COLO668 (cell line): ENCODE measurements at regions not wholly inside any gene's neighbourhood (a gene's known extent, or its start where the extent isn't known, plus 50 kb on each side); places are given as distances from the start of the nearest gene placed in this dataset.

Experiments used
- DNase-seq: peaks from one replicate; lab custom pipeline; 2025; ENCODE audit not compliant: unreplicated experiment; lab: John Stamatoyannopoulos, UW

DNA sequence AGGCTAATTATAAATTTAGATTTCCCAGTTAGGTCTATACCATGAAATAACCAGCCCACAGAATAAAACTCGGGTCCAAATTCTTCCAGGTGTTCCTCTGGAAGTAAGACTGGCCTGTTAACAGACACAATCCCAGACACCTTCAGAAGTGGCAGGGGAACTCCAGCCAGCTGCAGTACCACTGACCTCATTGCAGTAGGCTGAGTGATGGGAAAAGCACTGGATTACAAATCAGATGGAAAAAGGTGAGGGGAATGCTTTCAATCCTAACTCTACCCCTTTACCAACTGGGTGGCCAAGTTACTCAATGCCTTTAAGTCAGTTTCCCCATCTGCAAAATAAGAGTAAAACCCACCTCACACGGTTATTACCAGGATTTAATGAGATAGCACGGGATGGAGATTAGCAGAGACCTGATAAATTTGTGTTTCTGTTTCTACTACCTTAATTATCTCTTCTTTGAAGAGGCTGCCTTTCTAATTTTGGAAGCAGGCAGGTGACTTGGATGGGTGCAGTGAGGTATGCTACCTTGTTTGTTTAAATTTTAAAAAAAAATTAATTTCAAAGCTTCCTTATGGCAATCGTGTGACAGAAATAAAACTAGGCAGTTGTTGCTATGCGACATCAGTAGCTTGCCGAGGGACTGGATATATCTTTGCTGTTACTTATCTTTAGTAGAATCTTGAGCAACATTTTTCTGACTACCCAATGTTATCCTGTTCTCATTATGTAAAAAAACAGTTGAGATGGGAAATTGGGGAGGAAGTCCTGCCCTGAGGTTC, 167.3 kb upstream of the GRIN2B start:
- DNase-seq = no peak

DNA sequence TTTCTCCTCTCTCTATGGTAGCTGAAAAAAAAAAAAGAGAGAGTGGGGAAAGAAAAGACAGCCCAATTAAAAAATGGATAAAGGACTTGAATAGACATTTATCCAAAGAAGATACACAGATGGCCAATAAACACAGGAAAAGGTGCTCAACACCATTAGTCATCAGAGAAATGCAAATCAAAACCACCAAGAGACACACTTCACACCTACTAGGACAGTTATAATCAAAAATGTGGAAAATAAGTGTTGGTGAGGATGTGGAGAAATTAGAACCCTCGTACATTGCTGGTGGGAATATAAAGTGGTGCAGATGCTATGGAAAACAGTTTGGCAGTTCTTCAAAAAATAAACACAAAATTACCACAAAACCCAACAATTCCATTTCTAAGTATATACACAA, 172.4 kb upstream of the GRIN2B start:
- no peak for DNase-seq

DNA sequence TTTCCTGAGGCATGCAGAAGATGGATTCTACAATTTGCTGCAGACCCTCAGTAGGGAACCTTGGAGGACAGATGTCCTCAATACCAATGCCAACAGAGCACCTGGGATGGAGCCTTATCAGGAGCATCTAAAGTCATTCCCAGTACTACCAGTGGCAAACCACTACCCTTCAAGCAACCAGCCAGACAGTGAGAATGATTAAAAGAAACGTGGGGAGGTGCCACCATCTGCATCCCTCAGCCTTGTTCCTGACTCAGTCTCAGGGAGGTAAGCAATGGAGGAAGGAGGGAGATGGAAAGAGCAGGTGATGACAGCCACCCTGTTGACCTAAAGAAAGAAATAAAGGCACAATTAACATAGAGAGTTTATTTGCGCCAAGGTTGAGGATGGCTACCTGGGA, 175.2 kb upstream of the GRIN2B start:
- no peak for DNase-seq

DNA sequence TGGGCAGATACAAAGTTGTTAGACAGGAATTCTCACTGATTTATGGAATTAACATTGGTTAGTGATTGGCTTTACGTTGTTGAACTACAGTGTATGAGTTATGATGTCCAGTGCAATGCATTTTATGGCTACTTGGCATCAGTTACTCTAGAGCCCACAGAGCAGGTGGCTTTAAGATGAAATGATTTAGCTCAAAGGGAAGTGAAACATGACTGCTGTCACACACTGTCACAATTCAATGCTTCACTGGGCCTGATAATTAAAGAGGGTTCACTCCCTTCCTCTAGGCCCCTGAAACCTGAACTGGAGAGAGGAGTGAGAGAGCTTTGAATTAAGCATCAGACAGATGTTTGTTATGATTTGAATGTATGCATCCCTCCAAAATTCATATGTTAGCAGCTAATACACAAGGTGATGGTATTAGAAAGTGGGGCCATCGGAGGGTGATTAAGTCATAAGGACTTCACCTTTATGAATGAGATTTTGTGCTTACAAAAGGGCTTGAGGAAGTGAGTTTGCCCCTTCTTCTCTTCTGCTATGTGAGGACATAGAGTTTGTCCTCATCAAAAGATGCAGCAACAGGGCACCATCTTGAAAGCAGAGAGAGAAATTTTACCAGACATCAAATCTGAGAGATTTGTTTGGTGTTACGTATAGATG, 175.8 kb upstream of the GRIN2B start:
- no peak for DNase-seq

DNA sequence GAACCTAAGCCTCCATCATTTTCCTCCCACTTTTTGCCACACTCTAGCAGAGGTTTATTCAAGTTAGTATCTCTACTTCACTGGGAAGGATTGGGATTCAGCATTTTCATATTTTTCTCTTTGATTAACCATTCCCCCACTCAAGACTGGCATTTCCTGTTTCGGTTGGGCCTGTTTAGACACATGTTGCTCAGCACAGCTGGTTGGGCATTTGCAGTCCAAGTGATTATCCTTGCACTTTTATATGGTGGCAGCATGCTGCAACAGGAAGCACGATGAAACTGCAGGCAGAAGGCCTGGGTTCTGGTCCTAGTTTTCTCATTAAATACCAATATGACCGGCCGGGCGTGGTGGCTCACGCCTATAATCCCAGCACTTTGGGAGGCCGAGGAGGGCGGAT, 182.9 kb upstream of the GRIN2B start:
- no peak for DNase-seq

DNA sequence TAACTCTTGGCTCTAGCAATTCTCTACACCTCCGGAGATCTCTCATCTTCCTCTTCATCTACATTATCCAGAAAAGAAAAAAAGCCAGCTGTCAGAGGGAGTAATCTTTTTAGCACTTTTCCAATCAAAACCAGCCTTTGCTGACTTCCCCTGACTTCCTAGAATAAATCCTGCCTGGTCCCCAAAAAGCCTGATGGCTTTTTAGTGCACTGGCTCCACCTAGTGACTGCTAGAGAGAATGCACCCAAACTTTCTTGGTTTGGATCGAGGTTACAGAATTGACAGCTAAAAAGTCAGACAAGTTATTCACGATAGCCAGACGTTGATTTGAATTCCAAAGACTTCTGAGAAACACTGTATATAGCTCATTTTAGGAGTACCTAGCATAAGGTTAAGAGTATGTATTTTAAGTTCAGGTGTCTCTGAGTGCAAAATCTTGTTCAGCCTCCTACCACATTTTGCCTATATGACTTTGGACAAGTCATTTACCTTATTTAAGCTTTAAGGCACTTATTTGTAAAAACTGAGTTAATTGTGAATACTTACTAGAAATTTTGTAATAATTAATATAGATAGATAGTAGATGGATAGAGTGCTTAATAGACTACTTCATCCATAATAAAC, 185.7 kb upstream of the GRIN2B start:
- peak; percentile 9 for DNase-seq

DNA sequence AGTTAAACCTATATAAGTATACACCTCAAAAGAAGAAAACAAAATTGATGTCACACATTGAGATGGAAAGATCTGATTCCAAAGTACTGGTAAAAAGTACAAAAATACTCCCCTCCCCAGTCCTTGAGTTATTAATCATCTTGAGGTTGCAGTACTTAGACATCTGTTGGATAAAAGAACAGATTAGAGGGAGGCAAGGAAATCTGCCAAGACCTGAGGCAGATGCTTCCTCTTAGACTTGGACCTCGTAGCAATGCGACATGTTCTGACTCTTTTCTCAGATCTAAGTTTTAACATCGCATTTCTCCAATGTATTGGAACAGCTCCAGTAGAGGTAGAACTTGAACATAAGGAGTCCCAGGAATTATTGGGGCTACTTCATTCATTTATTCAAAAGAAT, 187.9 kb upstream of the GRIN2B start:
- no peak for DNase-seq

DNA sequence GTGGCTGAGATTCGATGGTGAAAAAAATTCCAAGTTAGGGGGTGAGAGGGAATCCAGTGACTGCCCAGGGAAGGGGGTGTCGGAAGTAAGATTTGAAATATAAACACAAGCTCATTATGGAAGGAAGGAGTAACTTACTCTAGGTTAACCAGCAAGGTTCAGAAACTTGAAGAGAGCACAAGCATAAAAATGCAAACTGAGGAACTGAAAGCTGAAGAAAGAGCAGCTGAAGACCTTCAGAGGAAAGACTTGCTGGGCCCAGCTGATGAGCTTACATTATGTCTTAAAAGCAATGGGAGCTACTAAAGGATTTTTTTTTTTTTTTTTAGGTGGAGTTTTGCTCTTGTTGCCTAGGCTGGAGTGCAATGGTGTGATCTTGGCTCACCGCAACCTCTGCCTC, 189.7 kb upstream of the GRIN2B start:
- DNase-seq = no peak

DNA sequence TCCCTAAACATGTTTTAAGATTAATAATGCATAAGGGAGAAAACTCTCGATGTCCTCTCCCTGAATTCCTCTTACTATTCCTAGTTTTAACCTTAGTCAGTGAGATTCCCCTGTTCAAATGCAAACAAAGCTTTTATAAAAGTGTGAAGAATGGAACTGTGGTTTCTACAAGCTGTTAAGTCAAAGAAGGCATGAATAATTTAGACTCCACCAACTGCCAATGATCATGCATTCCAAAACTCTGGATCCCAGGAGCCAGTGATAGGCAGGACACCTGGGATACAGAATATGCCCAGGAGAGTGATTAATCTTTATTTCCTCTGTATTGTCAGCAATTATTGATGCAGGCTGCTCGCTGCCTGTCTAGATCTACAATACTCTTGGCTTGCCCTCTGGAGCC, 190.3 kb upstream of the ATF7IP start:
- DNase-seq = no peak

DNA sequence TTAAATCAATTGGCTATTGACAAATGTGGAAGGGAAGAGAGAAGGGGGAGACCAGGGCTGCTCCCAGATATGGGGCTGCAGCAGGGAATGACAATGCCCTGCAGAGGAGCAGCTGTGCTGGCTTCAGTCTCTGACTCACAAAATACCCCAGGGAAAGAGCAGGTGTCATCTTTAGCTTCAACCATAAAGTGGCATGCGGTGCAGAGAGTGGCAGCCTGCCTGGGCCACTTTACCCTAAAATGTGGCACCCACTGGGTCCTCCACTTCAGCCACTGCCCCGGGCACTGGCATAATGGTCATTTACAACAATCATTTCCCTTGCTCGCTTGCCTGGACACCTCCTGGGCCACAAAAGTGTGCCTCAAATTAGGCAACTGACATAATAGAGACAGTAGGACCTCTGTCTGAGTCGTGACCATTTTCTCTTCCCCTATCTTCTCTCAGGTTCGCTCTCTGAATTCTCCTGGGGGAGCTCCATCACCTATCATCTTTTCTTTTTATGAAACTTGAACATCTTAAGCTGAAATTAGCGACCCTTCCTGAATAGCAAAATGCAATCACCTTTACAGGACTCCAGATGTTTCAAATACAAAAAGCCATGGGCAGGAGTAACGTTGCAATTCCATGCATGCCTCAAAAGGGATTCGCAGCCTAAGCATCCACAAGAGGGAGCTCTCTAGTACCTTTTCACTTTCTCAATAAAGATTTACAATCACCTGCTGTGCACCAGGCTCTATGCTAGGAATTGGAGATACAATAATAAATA, 179.9 kb upstream of the ATF7IP start:
- peak; percentile 17 for DNase-seq

DNA sequence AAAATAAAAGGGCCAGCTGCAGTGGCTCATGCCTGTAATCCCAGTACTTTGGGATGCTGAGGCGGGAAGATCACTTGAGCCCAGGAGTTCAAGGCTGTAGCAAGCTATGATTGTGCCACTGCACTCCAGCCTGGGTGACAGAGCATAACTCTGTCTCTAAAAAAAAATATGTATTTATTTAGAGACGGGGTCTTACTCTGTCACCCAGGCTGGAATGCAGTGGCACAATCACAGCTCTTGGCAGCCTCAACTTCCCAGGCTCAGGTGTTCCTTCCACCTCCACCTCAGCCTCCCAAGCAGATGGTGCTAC, 179.3 kb upstream of the ATF7IP start:
- DNase-seq = no peak

DNA sequence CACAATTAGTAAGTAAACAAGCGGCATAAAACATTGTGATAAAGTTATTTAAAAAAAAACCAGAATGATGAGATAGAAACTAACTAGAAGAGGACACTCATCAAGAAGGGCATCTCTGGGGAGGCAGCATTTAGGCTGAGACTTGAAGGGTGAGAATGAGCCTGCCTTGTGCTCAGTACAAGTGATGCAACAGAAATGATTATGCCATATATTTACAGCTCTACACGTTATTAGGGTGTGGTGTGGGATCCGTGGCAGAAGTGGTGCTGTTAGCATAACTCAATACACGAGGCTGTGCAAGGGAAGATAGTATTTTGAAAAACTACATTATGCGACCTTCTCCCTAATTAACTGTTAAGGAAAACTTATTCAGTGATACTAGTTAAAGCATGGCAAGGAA, 178.5 kb upstream of the ATF7IP start:
- DNase-seq = no peak

DNA sequence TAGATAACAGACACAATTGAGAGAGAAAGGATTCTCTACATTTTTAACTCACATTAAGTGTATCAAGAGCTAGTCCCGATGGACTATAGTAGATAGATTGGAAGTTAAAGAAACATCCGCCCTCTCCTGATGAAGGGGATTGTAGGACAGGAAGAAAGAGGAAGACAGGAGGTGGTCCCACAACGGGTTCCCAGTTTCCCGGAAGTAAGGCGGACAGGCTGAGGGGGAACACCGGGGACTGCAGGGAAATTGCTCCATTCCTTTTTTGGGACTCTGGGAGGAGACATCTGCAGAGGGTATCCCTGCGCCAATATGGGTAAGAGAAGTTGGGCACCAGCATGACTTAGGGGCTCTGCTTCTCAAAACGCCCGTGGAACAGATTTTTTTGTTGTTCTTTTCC, 177.5 kb upstream of the ATF7IP start:
- DNase-seq = no peak

DNA sequence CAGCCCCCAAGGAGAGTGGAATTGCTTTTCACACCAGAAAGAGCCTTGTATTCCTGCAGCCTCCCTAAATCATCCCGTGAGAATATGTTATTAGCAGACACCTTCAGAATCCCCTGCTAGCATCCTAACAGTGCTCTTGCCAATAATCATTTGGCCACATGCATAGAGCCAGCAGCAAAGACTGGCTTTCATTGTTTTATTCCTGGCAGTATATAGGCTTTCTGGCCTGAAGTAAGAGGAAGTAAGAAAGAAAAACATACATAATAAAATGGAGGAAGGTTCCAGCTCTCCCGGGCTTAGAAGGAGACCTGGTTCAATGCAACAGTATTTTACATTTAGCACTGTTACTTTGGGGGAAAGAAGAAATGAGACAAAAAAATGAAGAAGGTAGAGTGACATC, 176.7 kb upstream of the ATF7IP start:
- DNase-seq = no peak

DNA sequence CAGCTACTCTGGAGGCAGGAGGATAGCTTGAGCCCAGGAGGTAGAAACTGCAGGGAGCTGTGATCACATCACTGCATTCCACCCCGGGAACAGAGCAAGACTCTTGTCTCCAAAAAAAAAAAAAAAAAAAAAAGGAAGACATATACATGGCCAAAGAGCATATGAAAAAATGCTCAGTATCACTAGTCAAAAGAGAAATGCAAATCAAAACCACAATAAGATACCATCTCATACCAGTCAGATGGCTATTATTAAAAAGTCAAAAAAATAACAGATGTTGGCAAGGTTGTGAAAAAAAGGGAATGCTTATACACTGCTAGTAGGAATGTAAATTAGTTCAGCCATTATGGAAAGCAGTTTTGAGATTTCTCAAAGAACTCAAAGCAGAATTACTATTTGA, 174.8 kb upstream of the ATF7IP start:
- no peak for DNase-seq

DNA sequence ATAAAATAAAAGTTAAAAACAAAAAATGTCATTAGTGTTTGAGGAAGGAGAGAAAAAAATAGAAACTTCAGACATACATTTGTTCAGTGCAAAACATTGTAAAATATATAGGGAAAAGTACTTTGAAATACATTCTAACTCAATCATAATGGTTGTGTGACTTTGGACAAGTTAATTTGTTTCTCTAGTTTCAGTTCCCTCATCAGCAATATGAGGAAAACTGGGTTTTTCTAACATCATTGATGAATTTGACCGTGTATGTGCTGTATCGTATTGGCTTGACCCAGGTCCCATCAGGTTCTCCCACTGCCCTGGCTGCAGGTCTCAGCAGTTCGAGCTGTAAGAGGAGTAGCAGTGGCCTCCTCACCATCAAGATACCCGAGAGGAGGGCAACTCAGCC, 173.9 kb upstream of the ATF7IP start:
- no peak for DNase-seq

DNA sequence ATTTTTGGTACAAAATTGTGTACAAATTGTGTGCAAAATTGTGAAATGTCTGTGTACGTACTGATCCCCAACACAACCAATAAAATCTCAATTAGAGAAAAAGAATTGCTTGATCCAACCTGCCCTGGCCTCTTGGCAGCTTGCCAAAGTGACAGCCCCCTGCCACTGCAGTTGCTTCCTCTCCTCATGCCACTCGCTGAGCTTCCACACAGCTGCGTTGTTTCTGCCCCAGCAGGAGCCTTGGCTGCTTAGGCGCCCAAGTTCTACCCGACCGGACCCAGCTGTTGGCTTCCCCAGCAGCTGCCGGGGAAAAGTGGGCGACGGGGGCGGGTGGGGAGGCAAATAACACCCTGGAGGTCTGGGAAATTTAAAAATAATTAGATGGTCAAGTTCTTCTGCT, 171.8 kb upstream of the ATF7IP start:
- DNase-seq = no peak

DNA sequence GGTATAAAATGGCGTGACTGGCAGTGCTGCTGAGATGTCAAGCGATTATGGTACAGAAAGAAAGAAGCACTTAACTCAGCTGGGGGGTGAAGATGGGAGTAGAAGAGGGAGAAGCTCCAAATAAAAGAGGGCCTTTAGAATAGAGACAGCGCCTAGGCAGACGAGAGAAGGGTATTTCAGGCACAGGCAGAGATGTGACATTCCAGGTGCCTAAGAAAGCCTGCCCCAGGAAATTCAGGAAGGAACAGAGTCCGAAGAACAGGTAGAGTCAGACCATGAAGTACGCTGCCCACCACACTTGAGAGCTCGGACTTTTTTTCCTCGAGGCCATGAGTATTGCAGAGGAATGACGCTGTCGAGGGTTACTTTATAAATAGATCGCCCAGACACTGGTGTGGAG, 170.9 kb upstream of the ATF7IP start:
- no peak for DNase-seq

DNA sequence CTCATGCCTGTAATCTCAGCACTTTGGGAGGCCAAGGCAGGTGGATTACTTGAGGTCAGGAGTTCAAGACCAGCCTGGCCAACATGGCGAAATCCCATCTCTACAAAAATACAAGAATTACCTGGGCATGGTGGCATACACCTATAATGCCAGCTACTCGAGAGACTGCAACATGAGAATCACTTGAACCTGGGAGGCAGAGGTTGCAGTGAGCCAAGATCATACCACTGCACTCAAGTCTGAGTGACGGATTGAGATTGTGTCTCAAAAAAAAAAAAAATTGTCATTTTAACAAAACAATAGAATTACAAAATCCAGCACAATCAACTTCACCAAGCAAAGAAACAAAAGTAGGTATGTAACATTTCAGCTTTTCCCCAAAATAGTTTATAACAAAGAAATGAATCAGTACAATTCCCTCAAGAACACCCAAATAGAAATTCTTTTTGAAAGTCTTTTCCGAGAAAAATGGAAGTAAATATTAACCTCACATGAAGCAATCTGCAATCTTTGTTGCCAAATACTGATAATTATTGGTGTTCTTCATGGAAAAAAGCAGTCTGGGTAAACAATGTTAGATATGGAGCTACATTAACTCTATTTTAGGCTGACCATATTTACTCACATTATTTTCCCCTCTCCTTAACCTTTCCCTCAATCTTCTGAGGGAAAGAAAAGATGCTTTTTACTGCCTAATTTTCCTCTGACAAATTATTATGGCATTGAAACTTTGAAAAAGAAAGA, 165.9 kb upstream of the ATF7IP start:
- DNase-seq = no peak

DNA sequence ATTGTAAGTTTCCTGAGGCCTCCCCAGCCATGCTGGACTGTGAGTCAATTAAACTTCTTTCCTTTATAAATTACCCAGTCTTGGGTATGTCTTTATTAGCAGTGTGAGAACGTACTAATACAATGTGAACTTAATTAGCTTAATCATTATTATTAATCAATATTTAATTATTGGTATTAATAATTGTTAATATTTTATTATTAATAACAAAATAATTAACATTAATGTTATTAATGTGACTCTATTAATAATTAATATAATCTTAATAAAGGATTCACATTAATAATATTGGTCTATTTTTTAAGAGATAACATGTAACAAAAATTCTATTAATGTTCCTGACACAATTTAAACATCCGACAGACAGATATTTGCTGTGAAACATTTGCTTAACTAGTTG, 164.9 kb upstream of the ATF7IP start:
- DNase-seq = no peak

DNA sequence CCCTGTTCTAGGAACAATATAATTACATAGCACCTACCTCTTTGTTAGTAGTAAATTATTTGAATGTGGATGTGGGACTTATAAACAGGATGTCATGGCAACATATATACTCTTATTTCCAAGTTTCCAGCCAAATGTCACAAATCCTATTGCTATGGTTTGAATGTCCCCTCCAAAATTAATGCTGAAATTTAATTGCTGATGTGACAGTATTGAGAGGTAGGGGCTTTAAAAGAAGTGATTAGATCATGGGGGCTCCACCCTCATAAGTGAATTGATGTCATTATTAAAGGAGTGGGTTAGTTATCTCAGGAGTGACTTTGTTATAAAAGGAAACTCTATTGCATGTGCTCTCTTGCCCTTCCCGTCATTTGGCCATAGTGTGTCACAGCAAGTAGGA, 164.2 kb upstream of the ATF7IP start:
- no peak for DNase-seq
